Stimulated activated CD4-positive, alpha-beta T cell treated with anti-CD3 and anti-CD28 coated beads, TNF-alpha, amount 100 ng/mL, for 24 hours (primary cell): ENCODE measurements at regions not wholly inside any gene's neighbourhood (a gene's known extent, or its start where the extent isn't known, plus 50 kb on each side); places are given as distances from the start of the nearest gene placed in this dataset.

ENCODE experiments used
- DNase-seq, 3 experiments: peaks; one replicate each; pipeline ENCODE4 v3.0.0-alpha.2; 2020; ENCODE audit warnings: low read depth in 3 of 3

DNA sequence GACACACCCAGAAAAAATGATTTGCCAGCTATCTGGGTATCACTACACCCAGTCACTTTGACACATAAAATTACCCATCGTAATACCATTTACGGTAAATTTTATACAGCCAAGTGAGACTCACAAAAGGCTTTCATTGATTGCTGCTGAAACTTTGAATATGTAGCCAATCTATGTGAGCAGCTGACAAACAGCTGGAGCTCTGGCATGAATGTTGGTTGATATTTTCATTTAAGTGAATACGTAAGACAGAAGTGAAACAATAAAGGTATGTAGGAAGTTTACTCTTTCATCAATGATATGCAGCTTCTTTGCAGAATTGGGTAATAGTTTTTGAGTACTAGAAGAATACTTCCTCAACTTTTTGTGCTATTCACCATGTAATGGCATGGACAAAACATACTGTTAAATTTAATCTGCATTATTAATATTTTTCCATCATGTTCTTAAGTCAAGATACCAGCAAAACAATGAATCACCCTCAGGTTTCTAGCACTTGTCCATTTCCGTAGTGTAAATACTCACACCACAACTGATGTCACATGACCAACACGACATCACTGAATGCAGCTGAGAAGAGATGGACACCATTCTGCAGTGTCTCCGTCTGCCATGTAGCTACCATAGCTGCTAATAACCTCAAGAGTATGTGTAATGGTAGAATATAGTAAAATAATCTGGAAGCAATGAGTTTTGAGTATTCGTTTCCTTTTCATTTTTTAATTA, 205.9 kb upstream of the HES1 start:
- no peak for DNase-seq

GRCh38 chr3:193932136-193932535, 203.8 kb upstream of the HES1 start:
- DNase-seq = no peak

DNA sequence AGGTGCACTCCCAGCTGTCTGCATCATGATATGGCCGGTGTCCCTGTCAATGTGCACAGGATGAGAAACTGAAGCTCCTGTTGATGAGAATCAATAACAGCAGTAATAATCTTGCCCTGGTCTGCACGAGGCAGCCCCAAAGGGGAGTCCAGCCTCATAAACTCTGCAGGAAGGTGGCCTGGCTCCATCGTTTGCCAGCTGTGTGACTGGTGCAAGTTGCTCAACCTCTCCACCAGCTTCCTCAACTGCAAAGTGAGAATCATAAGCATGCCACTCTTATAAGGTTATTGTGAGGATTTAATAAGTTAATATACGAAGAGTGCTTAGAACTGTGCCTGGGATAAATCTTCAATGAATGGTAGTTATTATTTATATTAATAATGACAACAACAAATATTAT, 203.4 kb upstream of the HES1 start:
- no peak for DNase-seq

GRCh38 chr3:193933451-193933850, 202.5 kb upstream of the HES1 start:
- DNase-seq = no peak

DNA sequence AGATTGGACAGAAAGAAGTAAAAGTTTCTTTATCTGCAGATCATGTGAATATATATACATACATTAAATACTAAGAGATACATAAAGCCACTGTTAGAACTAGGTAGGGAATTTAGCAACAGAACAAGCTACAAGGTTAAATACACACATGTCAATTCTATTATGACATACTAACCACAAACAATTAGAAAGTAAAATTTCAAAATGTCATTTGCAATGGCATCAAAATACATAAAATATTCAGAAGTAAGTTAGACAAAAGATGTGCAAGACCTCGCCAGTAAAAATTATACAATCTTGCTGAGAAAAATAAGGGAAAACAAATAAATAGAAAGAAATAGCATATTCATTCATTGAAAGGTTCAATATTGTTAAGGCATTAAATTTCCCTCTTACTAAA, 200.0 kb upstream of the HES1 start:
- DNase-seq = no peak

GRCh38 chr3:193938613-193939012, 197.3 kb upstream of the HES1 start:
- DNase-seq = no peak

- no peak for DNase-seq
Measured at GRCh38 chr3:193939527-193939926, 196.4 kb upstream of the HES1 start.

GRCh38 chr3:193940526-193940925, 195.4 kb upstream of the HES1 start:
- no peak for DNase-seq

DNA sequence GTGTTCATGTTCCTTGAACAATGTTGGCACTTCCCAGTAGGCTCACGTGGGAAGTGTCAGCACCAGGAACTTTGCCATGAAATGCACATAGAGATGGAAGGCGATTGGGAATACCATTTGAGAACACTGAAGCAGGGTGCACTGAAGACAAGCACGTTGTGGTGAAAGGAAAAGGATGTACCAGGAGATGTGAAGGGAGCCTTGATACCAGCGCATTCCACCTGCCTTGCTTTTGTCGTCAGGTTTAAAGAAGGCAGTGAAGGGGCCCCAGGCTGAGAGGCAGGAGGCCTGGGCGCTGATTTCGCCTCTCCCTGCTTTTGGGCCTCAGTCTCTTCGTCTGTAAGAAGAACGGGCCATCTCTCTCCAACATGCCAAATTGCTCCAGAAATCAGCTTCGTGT, 194.5 kb upstream of the HES1 start:
- no peak for DNase-seq

DNA sequence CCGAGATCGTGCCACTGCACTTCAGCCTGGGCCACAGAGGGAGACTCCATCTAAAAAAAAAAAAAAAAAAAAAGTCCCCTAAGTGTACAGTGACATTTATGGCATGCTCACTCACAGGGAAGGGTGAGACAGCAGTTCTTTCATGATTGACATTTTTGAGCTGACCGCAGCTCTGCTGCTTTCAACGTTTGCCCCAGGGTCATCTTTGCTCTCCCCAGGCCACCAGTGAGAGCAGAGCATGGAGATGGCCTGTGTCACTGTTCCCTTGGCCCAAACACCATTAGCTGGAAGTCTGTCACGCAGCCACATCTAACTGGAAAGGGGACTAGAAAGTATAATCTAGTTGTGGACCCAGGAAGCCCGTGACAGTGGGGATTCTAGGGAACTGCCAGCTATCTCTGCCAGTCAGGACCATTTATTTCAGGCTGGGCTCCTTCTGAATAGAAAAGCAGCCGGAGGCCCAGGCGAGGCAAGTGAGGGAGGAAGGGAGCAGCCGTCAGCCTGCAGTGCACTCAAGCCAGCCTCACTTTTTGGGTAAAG, 193.4 kb upstream of the HES1 start:
- DNase-seq = no peak

GRCh38 chr3:193943200-193943599, 192.7 kb upstream of the HES1 start:
- no peak for DNase-seq

DNA sequence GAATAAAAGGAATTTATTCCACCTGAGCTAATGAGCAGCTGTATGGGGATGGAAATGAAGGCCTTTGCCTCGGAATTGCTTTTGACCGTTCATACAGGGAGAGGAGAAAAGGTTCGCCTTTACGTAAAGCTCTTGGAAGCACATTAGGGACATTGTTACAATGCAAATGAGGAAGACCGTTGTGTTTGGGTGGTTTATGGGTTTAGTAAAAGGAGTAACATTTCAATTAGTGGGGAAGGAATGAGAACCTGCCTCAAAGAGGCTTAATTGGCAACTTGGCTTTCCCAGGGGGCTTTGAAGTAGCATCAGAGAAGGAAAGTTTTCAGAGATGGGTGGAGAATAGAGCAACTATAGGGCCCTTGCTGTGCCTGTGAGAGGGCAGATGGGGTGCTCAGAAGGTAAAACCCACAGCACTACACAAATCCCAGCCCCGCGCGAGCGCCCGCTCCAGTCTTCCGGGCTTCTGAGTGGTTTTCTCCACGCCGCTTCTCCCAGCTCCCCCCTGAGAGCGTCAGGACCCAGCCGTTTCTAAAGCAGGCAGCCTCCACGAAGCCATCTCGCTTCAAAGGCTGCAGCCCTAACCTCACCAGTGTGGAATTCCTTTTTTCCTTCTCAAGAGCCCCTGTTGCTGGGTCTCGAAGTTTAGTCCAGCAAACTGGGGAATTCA, 192.0 kb upstream of the HES1 start:
- DNase-seq = no peak

- DNase-seq = no peak
Measured at GRCh38 chr3:193944518-193944884, 191.4 kb upstream of the HES1 start.

DNA sequence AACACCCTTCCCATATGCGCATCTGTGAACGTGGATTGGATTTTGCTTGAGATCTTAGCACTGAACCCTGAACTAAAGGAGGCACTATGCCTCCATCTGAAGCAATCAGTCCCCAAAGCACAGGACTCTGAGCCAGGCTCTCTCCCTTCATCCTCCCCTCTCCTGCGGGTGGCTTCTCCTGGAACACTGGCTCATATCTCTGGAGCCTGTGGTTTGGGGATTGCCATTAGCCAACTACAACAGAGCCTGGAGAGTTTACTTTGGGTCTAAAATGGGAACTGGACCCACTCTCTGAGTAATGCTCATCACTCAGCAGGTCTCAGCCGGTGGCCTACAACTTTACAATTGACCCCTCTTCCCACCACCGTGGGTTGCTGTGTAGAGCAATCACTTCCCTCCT, 190.8 kb upstream of the HES1 start:
- no peak for DNase-seq

- DNase-seq = no peak
Measured at GRCh38 chr3:193946945-193947344, 189.0 kb upstream of the HES1 start.

DNA sequence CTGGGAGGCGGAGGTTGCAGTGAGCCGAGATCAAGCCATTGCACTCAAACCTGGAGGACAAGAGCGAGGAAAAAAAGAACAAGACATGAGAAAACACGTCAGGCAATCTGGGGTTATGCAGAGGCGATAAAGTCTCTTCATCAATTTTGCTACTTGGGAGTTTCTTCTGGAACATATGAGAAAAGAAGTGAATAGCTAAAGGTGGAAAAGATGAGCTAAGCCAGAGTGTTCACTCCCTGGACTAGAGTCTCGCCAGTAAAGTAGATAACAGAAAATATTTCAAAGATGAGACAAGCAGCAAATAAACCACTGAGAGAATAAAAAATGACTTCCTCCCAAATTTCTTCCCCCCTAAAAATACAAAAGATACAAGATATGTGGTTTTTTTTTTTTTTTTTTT, 188.4 kb upstream of the HES1 start:
- DNase-seq = no peak

- no peak for DNase-seq
Measured at GRCh38 chr3:193948459-193948858, 187.5 kb upstream of the HES1 start.

- DNase-seq = no peak
Measured at GRCh38 chr3:193951859-193952258, 184.1 kb upstream of the HES1 start.

DNA sequence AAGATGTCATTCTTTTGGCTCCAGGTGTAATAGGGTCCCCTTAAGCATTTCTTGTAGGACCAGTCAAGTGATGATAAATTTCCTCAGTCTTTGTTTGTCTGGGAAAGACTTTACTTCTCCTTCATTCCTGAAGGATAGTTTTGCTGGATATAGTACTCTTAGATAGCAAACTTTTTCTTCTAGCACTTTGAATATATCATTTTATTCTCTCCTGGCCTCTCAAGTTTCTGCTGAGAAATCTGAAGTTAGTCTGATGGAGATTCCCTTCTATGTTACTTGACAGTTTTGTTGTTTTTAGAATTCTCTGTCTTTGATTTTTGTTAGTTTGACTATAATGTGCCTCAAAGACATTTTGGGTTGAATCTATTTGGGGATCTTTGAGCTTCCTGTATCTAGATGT, 181.2 kb upstream of the HES1 start:
- DNase-seq = no peak

GRCh38 chr3:193955719-193956118, 180.2 kb upstream of the HES1 start:
- no peak for DNase-seq

DNA sequence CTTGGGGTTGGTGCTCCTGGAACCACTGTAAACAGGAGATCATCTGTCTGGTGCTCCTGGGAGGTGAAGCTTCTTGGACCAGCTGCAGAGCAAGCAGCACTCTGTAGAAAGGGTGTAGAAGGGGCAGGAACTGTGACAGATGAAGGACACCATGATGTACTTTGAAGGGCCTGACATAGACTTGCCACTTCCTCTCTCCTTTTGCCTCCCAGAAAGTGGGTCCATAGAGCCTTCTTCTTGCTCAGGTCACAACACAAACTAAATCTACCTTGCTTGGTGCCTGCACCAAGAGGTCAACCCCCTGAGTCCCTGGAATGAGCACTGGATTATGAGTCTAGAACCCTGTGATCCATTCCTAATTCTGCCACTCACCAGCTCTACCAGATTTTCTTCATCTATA, 176.1 kb upstream of the HES1 start:
- no peak for DNase-seq

DNA sequence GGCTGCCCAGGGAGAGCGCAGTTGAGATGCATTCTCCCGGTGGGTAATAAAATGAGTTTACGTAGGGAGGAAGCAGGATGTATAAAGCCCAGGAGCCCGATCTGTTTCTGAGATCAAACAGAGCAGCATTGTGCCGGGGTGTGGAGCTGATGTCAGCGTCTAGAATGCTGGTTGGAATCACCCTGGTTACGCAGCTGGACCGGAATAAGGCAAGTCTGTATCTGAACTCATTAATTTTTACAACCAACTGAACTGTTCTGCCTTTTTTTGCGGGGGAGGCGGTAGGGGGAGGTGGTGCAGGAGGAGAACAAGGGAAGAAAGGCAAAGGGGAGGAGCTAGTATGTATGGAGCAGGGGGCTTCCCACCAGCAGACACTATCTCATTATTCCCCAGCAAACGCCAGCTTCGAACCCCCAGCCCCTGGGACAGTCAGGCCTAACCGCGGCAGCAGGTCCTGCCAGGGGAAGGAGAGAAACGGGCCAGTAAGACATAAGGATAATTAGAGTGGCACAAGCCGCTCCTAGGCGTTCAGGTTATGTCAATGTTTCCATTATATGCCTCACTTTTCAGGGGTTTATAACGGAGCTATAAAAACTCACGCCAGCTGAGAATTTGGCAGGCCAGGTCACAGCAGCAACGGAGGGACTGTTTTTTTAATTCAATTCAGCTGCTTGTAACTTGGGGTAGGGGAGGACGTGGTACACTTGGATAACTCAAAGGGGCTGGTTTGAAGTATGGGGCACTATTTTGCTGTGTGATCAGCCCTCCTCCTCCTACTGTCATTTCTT, 175.3 kb upstream of the HES1 start:
- DNase-seq = no peak
